ENCODE measurements at regions not wholly inside any gene's neighbourhood (a gene's known extent, or its start where the extent isn't known, plus 50 kb on each side); places are given as distances from the start of the nearest gene placed in this dataset.

- no peak for TF ChIP-seq CTCF (IDR thresholded peaks at IDR 0.05; ENCODE audit: extremely low read depth, low read depth, low read length)
- Histone ChIP-seq H3K4me3 (ENCODE audit: insufficient read depth, low read length) (no peak overlapping the region), H3K9me3 (ENCODE audit: low read depth, low read length) (no peaks in the 10 kb centered on the region), H2AFZ (ENCODE audit: low read length) (no peak overlapping the region), H3K27me3 (ENCODE audit: insufficient read depth, low read length) (no peaks in the 10 kb centered on the region), H3K36me3 (ENCODE audit: insufficient read depth, low read length) (peaks cover 19% of the 10 kb centered on the region), H3K4me1 (ENCODE audit: insufficient read depth, low read length) (peaks cover 53% of the 10 kb centered on the region), H3K79me2 (ENCODE audit: insufficient read depth, low read length) (peaks cover 97% of the 10 kb centered on the region), H3K4me2 (ENCODE audit: insufficient read depth, low read length) (no peak overlapping the region), H3K27ac (ENCODE audit: low read depth, low read length) (no peak overlapping the region), H4K20me1 (ENCODE audit: insufficient read depth, low read length) (peaks cover 93% of the 10 kb centered on the region)
- peak; percentile 85 for DNase-seq (ENCODE audit: insufficient read length, low spot score, missing footprints)
These were observed 328.1 kb downstream of the SEC14L1 start for GRCh38 chr17:77468897-77469296.

GRCh38 chr17:77470330-77470786, 329.6 kb downstream of the SEC14L1 start:
- H4K20me1 ChIP-seq (ENCODE audit: insufficient read depth, low read length) = peaks cover 96% of the 10 kb centered on the region
- no peaks in the 10 kb centered on the region for H3K27me3 ChIP-seq (ENCODE audit: insufficient read depth, low read length)
- TF ChIP-seq CTCF (IDR thresholded peaks at IDR 0.05; ENCODE audit: extremely low read depth, low read depth, low read length) = no peak
- H3K79me2 ChIP-seq (ENCODE audit: insufficient read depth, low read length) = peaks cover 98% of the 10 kb centered on the region
- peaks cover 19% of the 10 kb centered on the region for H3K36me3 ChIP-seq (ENCODE audit: insufficient read depth, low read length)
- peak; percentile 13 for DNase-seq (ENCODE audit: insufficient read length, low spot score, missing footprints)
- no peak overlapping the region for H2AFZ ChIP-seq (ENCODE audit: low read length)
- no peaks in the 10 kb centered on the region for H3K9me3 ChIP-seq (ENCODE audit: low read depth, low read length)
- peak overlapping the region; percentile 96 for H3K27ac ChIP-seq (ENCODE audit: low read depth, low read length)
- H3K4me2 ChIP-seq (ENCODE audit: insufficient read depth, low read length) = no peak overlapping the region
- peaks cover 63% of the 10 kb centered on the region for H3K4me1 ChIP-seq (ENCODE audit: insufficient read depth, low read length)
- H3K4me3 ChIP-seq (ENCODE audit: insufficient read depth, low read length) = no peak overlapping the region

- Histone ChIP-seq H2AFZ (ENCODE audit: low read length) (no peak overlapping the region), H3K79me2 (ENCODE audit: insufficient read depth, low read length) (peaks cover 98% of the 10 kb centered on the region), H3K36me3 (ENCODE audit: insufficient read depth, low read length) (peaks cover 19% of the 10 kb centered on the region), H3K9me3 (ENCODE audit: low read depth, low read length) (no peaks in the 10 kb centered on the region), H3K4me3 (ENCODE audit: insufficient read depth, low read length) (peak overlapping the region; percentile 9), H3K4me1 (ENCODE audit: insufficient read depth, low read length) (peaks cover 63% of the 10 kb centered on the region), H3K27ac (ENCODE audit: low read depth, low read length) (peak overlapping the region; percentile 96), H3K27me3 (ENCODE audit: insufficient read depth, low read length) (no peaks in the 10 kb centered on the region), H3K4me2 (ENCODE audit: insufficient read depth, low read length) (peak overlapping the region; percentile 10), H4K20me1 (ENCODE audit: insufficient read depth, low read length) (peaks cover 96% of the 10 kb centered on the region)
- TF ChIP-seq CTCF (IDR thresholded peaks at IDR 0.05; ENCODE audit: extremely low read depth, low read depth, low read length) = no peak
- peak; percentile 83 for DNase-seq (ENCODE audit: insufficient read length, low spot score, missing footprints)
These were observed 330.3 kb downstream of the SEC14L1 start for GRCh38 chr17:77470800-77471733.

- peak overlapping the region; percentile 10 for H3K4me2 ChIP-seq (ENCODE audit: insufficient read depth, low read length)
- H3K4me3 ChIP-seq (ENCODE audit: insufficient read depth, low read length) = peak overlapping the region; percentile 13
- H3K79me2 ChIP-seq (ENCODE audit: insufficient read depth, low read length) = peaks cover 98% of the 10 kb centered on the region
- peaks cover 71% of the 10 kb centered on the region for H3K4me1 ChIP-seq (ENCODE audit: insufficient read depth, low read length)
- H3K27ac ChIP-seq (ENCODE audit: low read depth, low read length) = peak overlapping the region; percentile 96
- H3K27me3 ChIP-seq (ENCODE audit: insufficient read depth, low read length) = no peaks in the 10 kb centered on the region
- H4K20me1 ChIP-seq (ENCODE audit: insufficient read depth, low read length) = peaks cover 96% of the 10 kb centered on the region
- H2AFZ ChIP-seq (ENCODE audit: low read length) = no peak overlapping the region
- no peak for TF ChIP-seq CTCF (IDR thresholded peaks at IDR 0.05; ENCODE audit: extremely low read depth, low read depth, low read length)
- peak; percentile 86 for DNase-seq (ENCODE audit: insufficient read length, low spot score, missing footprints)
- H3K36me3 ChIP-seq (ENCODE audit: insufficient read depth, low read length) = peaks cover 15% of the 10 kb centered on the region
- H3K9me3 ChIP-seq (ENCODE audit: low read depth, low read length) = no peaks in the 10 kb centered on the region
These were observed 331.3 kb downstream of the SEC14L1 start for GRCh38 chr17:77471984-77472461.
